SK-N-MC (cell line): ENCODE measurements at regions not wholly inside any gene's neighbourhood (a gene's known extent, or its start where the extent isn't known, plus 50 kb on each side); places are given as distances from the start of the nearest gene placed in this dataset.
"Not testable (repeated sequence)": the region's sequence is repeated elsewhere in the genome, so short reads cannot be mapped to it uniquely, and the experiment has no call there.

ENCODE experiments used
- EZH2 ChIP-seq: fragments of 200-600 bp; sonication (generic); IDR thresholded peaks from one replicate; pipeline ENCODE4 v1.6.1; 2017; ENCODE audit warnings: antibody characterized with exemption
- POLR2AphosphoS5 ChIP-seq: IDR thresholded peaks from 2 replicates; pipeline ENCODE4 v1.6.1; 2012; ENCODE audit warnings: mild to moderate bottlenecking, low read depth, low read length, borderline replicate concordance

DNA sequence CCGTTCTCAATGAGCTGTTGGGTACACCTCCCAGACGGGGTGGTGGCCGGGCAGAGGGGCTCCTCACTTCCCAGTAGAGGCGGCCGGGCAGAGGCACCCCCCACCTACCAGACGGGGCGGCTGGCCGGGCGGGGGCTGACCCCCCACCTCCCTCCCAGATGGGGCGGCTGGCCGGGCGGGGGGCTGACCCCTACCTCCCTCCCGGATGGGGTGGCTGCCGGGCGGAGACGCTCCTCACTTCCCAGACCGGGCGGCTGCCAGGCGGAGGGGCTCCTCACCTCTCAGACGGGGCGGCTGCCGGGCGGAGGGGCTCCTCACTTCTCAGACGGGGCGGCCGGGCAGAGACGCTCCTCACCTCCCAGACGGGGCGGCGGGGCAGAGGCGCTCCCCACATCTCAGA is 101.6 kb downstream of the ZNF429 start:
- TF ChIP-seq EZH2, POLR2AphosphoS5: not testable (repeated sequence)
